ENCODE measurements at regions not wholly inside any gene's neighbourhood (a gene's known extent, or its start where the extent isn't known, plus 50 kb on each side); places are given as distances from the start of the nearest gene placed in this dataset.

GRCh38 chr14:36052063-36052462 is 124.5 kb downstream of the PTCSC3 start:
- no peak for TF ChIP-seq CTCF (IDR thresholded peaks at IDR 0.05)
- TF ChIP-seq POLR2A (IDR thresholded peaks at IDR 0.05) = no peak
